ENCODE measurements at regions not wholly inside any gene's neighbourhood (a gene's known extent, or its start where the extent isn't known, plus 50 kb on each side); places are given as distances from the start of the nearest gene placed in this dataset.

- no peak for DNase-seq
Measured at GRCh38 chrX:42616981-42617380, 161.0 kb downstream of the PPP1R2C start.

GRCh38 chrX:42615161-42615563 is 162.8 kb downstream of the PPP1R2C start:
- no peak for DNase-seq

- no peak for DNase-seq
Measured at GRCh38 chrX:42606591-42606990, 171.4 kb downstream of the PPP1R2C start.

GRCh38 chrX:42604302-42604701 is 173.7 kb downstream of the PPP1R2C start:
- no peak for DNase-seq

GRCh38 chrX:42603016-42603415 is 174.9 kb downstream of the PPP1R2C start:
- DNase-seq, result no peak

GRCh38 chrX:42602566-42602965 is 175.4 kb downstream of the PPP1R2C start:
- no peak for DNase-seq

- no peak for DNase-seq
Measured at GRCh38 chrX:42602136-42602535, 175.8 kb downstream of the PPP1R2C start.

GRCh38 chrX:42597481-42597880 is 180.5 kb downstream of the PPP1R2C start:
- DNase-seq, result no peak

- DNase-seq, result no peak
Measured at GRCh38 chrX:42585842-42586621, 191.9 kb downstream of the PPP1R2C start.

- no peak for DNase-seq
Measured at GRCh38 chrX:42577936-42578470, 200.0 kb downstream of the PPP1R2C start.

- DNase-seq, result no peak
Measured at GRCh38 chrX:42567268-42567667, 210.7 kb downstream of the PPP1R2C start.

- no peak for DNase-seq
Measured at GRCh38 chrX:42565739-42566138, 212.2 kb downstream of the PPP1R2C start.

GRCh38 chrX:42546800-42547199 is 231.2 kb downstream of the PPP1R2C start:
- no peak for DNase-seq

- DNase-seq, result no peak
Measured at GRCh38 chrX:42544883-42545282, 233.1 kb downstream of the PPP1R2C start.

- DNase-seq, result no peak
Measured at GRCh38 chrX:42541554-42541953, 236.4 kb downstream of the PPP1R2C start.

GRCh38 chrX:42540146-42540545 is 237.8 kb downstream of the PPP1R2C start:
- DNase-seq, result no peak

- DNase-seq, result no peak
Measured at GRCh38 chrX:42538405-42538804, 239.6 kb downstream of the PPP1R2C start.

- DNase-seq, result no peak
Measured at GRCh38 chrX:42536286-42536685, 241.7 kb downstream of the PPP1R2C start.

- no peak for DNase-seq
Measured at GRCh38 chrX:42535233-42535632, 242.7 kb downstream of the PPP1R2C start.

- no peak for DNase-seq
Measured at GRCh38 chrX:42533761-42534160, 244.2 kb downstream of the PPP1R2C start.

GRCh38 chrX:42531441-42531840 is 246.5 kb downstream of the PPP1R2C start:
- DNase-seq, result no peak

GRCh38 chrX:42530027-42530426 is 247.9 kb downstream of the PPP1R2C start:
- DNase-seq, result no peak

GRCh38 chrX:42524379-42524778 is 253.6 kb downstream of the PPP1R2C start:
- DNase-seq, result no peak

GRCh38 chrX:42519666-42520231 is 258.2 kb downstream of the PPP1R2C start:
- no peak for DNase-seq
